Type B pancreatic cell (in vitro differentiated cells): ENCODE measurements at regions not wholly inside any gene's neighbourhood (a gene's known extent, or its start where the extent isn't known, plus 50 kb on each side); places are given as distances from the start of the nearest gene placed in this dataset.
A peak's percentile ranks its signal among the peaks of the same experiment; 100 is the strongest.

Source experiments
- DNase-seq: peaks from one replicate; pipeline ENCODE4 v3.0.0; 2021; ENCODE audit warnings: mixed read lengths; ENCODE audit not compliant: unreplicated experiment; ENCODE audit errors: extremely low spot score
- H3K27ac Mint-ChIP-seq: 2 replicates; pipeline ENCODE4 v1.8.0; 2021; ENCODE audit warnings: mild to moderate bottlenecking, mixed read lengths
- H3K27me3 Mint-ChIP-seq: 2 replicates; pipeline ENCODE4 v1.8.0; 2021; ENCODE audit warnings: mixed read lengths
- H3K36me3 Mint-ChIP-seq: 2 replicates; pipeline ENCODE4 v1.8.0; 2021; ENCODE audit warnings: mixed read lengths
- H3K4me1 Mint-ChIP-seq: one replicate; pipeline ENCODE4 v1.8.0; 2021; ENCODE audit warnings: mixed read lengths; ENCODE audit not compliant: unreplicated experiment
- H3K4me3 Mint-ChIP-seq: 2 replicates; pipeline ENCODE4 v1.8.0; 2021; ENCODE audit warnings: mild to moderate bottlenecking, mixed read lengths
- H3K9me3 Mint-ChIP-seq: 2 replicates; pipeline ENCODE4 v1.8.0; 2021; ENCODE audit warnings: mixed read lengths
- TF ChIP-seq, protein P1 (sequence below): fragments of 200-600 bp; sonication (generic); conservative IDR thresholded peaks from 2 replicates; pipeline ENCODE4 v1.5.0; 2021; ENCODE audit warnings: antibody characterized with exemption, mild to moderate bottlenecking

DNA sequence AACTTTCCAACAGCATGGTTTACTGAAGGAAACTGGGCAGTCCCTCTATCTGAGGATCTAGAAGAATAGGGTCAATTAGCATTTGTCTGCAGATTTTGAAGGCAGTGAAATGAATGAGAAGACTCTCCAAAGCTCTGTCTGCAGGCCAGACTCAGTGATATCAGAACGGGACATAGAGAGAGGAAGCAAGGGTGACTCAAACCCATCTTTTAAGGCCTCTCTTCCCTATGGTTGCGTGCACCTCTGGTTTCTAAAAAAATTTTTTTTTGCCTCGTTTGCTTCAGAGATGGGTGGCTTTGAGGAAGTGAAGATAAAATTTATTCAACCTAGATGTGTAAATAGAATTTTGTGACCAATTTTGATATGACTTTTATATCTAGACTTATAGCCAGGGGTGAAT lies 71.9 kb upstream of the HOXC13 start:
- no peak for DNase-seq
- no peaks in the 10 kb centered on the region for H3K9me3 Mint-ChIP-seq
- no peaks in the 10 kb centered on the region for H3K36me3 Mint-ChIP-seq
- peaks cover 28% of the 10 kb centered on the region for H3K27me3 Mint-ChIP-seq
- no peak overlapping the region for H3K4me3 Mint-ChIP-seq
- no peak overlapping the region for H3K27ac Mint-ChIP-seq
- peaks cover 11% of the 10 kb centered on the region for H3K4me1 Mint-ChIP-seq
- TF ChIP-seq, protein P1, sequence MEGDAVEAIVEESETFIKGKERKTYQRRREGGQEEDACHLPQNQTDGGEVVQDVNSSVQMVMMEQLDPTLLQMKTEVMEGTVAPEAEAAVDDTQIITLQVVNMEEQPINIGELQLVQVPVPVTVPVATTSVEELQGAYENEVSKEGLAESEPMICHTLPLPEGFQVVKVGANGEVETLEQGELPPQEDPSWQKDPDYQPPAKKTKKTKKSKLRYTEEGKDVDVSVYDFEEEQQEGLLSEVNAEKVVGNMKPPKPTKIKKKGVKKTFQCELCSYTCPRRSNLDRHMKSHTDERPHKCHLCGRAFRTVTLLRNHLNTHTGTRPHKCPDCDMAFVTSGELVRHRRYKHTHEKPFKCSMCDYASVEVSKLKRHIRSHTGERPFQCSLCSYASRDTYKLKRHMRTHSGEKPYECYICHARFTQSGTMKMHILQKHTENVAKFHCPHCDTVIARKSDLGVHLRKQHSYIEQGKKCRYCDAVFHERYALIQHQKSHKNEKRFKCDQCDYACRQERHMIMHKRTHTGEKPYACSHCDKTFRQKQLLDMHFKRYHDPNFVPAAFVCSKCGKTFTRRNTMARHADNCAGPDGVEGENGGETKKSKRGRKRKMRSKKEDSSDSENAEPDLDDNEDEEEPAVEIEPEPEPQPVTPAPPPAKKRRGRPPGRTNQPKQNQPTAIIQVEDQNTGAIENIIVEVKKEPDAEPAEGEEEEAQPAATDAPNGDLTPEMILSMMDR: no peak

DNA sequence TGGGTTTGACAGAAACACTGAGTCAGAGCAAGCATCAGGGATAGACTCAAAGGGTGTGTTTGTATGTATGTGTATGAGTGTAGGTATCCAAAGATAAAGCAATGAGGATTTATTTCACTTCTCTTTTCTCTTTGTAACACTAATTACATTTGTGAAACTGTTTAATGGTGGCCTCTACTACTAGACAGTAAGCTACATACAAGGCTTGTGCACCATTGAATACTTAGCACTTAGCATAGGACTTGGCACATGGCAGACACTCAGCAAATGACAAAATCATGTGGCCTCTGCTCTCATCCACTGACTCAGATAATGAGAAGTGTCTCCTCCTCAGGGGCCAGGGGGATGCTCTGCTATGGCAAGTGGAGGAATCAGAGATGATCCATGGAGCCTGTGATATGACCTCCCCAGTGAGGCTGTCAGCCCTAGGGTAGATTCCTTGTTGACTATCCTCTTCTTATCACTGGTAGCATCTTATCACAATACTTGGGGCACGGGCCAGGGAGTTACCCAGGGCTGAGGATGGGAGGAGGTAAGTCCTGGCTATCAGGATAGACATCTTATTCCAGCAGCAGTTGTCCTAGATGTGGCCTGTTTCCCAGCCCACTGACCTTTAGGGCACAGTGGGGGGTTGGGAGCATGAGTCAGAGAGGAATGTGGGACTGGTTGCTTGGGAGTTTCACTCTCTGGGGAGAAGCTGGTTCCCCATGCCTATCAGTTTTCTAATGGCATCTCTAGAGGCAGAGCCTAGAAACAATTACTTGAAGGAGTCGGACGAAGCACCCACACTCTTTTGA lies 71.2 kb upstream of the HOXC13 start:
- TF ChIP-seq, protein P1: no peak
- H3K27ac Mint-ChIP-seq: peak overlapping the region; percentile 92
- H3K4me3 Mint-ChIP-seq: no peak overlapping the region
- no peaks in the 10 kb centered on the region for H3K36me3 Mint-ChIP-seq
- DNase-seq: no peak
- peaks cover 29% of the 10 kb centered on the region for H3K27me3 Mint-ChIP-seq
- no peaks in the 10 kb centered on the region for H3K9me3 Mint-ChIP-seq
- H3K4me1 Mint-ChIP-seq: peaks cover 11% of the 10 kb centered on the region

DNA sequence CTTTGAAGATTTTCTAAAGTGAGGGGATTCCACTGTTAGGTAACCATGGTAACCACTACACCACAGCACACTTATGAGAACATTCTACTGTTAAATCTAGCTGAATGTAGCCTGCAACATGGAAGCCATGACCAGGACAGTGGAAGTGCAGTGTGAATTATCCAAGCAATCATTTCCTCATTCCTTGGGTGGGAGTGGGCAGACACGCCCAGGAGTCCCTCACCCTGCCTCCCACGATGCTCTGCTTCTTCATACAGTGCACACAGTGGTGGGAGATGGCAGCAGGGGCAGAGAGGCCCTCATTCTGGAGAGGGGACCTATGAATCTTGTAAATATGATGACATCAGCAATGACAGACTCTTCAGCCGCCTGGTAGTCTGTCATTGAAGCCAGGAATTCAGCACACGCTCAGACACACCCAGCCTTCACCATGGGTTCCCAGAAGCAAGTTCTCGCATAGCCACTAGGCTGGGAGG lies 70.1 kb upstream of the HOXC13 start:
- peaks cover 11% of the 10 kb centered on the region for H3K4me1 Mint-ChIP-seq
- H3K27me3 Mint-ChIP-seq: peaks cover 41% of the 10 kb centered on the region
- peak overlapping the region; percentile 92 for H3K27ac Mint-ChIP-seq
- no peak for DNase-seq
- no peak overlapping the region for H3K4me3 Mint-ChIP-seq
- no peaks in the 10 kb centered on the region for H3K9me3 Mint-ChIP-seq
- no peaks in the 10 kb centered on the region for H3K36me3 Mint-ChIP-seq
- TF ChIP-seq, protein P1: no peak

DNA sequence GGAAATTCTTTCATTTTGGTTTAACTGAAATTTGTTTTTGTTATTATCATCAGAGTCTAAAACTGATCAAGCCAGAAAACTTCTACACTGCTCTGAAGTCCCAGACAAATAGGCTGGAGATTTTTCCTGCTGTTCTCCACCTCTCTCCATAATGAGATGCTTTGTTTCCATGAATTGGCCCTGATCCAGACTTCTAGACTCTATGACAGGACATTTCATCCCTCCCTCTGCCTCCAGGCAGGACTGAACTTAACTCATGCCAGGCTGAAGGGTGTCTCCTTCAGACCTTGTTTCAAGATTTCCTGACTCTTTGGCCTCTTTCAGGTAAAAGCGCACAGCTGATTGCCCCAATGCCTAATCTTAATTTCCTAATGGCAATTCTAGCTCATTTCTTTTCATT lies 69.1 kb upstream of the HOXC13 start:
- H3K9me3 Mint-ChIP-seq: no peaks in the 10 kb centered on the region
- H3K36me3 Mint-ChIP-seq: no peaks in the 10 kb centered on the region
- peaks cover 45% of the 10 kb centered on the region for H3K27me3 Mint-ChIP-seq
- DNase-seq: no peak
- no peak overlapping the region for H3K27ac Mint-ChIP-seq
- H3K4me3 Mint-ChIP-seq: no peak overlapping the region
- TF ChIP-seq, protein P1: no peak
- peaks cover 11% of the 10 kb centered on the region for H3K4me1 Mint-ChIP-seq

DNA sequence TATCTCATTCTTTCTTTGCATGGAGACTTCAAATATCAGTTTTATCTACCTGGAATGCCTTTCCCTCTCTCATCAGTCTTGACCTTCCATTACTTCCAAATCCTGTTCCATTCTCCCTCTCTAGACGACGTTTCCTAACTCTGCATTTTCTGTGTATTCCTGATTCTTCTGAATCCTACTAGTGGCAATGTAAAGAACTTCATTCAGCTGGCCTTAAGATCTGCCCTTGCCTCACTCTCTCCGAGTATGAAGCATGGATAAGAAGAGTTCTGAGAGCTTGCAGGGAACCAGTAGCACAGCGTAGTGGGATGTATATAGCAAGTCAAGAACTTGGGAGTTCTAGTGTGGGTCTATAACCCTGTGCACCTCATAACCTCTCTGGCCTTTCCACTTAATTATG lies 68.5 kb upstream of the HOXC13 start:
- H3K4me1 Mint-ChIP-seq: peaks cover 11% of the 10 kb centered on the region
- DNase-seq: no peak
- H3K27me3 Mint-ChIP-seq: peaks cover 50% of the 10 kb centered on the region
- no peaks in the 10 kb centered on the region for H3K36me3 Mint-ChIP-seq
- TF ChIP-seq, protein P1: no peak
- H3K27ac Mint-ChIP-seq: no peak overlapping the region
- H3K9me3 Mint-ChIP-seq: no peaks in the 10 kb centered on the region
- H3K4me3 Mint-ChIP-seq: no peak overlapping the region
